HG03575 (cell line): ENCODE measurements at regions not wholly inside any gene's neighbourhood (a gene's known extent, or its start where the extent isn't known, plus 50 kb on each side); places are given as distances from the start of the nearest gene placed in this dataset.
"Not testable (repeated sequence)": the region's sequence is repeated elsewhere in the genome, so short reads cannot be mapped to it uniquely, and the experiment has no call there.

ENCODE experiments used
- ATAC-seq: cut with Tn5 transposase; IDR thresholded peaks from one replicate; pipeline ENCODE4 v1.9.1; 2021; ENCODE audit not compliant: unreplicated experiment, insufficient number of reproducible peaks, low FRiP score; ENCODE audit errors: extremely low read depth

DNA sequence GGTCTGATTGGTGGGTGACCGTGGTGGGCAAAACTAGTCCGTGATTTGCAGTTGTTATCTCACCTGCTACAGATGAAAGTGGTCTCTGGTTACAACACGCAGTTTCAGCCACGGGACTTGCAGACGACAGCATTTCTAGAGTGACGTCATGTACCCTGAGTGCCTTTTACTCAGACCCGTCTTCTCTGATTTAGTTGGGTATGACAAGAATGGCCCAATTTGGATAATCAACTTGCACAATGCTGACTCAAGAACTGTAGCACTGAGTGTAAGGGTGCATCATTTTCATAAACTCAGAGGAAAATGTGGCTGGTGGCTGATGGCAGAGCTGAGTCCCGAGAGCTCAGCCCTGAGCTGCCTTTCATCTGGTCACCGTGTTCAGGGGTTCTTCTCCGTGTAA is 281.4 kb upstream of the FRG1 start:
- ATAC-seq, result no peak

DNA sequence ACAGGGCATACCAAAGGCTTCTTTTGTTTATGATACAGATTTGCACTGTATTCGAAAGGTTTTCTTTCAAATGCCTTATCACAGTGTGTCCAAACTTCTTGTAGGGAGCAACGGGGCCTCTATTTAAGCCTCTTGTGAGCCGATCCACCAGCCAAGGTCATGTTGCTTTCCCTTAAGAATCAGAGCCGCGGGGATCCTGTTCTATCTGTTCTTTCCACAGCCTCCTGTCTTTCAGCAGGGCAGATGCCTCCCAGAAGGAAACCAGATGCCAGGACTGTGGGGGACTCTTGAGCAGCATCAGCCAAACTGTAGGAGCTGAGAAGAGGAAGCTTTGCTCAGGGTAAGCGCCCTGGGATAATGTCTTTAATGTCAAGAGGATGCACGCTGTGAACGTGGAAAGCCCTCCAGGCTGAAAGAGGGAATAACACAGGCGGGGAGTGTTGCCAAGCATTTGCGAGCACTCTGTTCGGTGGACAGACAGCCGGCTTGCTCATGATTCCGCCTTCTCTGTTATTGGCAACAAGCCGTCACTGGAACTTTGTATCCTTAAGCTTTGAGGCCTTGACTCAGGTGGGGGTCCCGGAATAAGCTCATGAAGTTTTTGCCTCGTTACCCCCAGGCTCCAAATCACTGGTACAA is 279.8 kb upstream of the FRG1 start:
- ATAC-seq, result no peak

DNA sequence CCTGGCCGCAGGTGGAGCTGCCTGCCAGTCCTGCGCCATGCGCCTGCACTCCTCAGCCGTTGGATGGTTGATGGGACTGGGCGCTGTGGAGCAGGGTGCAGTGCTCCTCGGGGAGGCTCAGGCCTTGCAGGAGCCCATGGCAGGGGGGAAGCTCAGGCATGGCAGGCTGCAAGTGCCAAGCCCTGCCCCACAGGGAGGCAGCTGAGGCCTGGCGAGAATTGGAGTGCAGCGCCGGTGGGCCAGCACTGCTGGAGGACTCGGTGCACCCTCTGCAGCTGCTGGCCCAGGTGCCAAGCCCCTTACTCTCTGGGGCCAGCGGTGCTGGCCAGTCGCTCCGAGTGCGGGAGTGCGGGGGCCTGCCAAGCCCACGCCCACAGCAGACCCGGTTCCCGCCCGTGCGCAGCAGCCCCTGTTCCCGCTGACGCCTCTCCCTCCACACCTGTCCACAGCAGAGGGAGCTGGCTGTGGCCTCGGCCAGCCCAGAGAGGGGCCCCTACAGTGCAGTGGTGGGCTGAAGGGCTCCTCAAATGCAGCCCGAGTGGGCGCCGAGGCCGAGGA is 275.9 kb upstream of the FRG1 start:
- ATAC-seq, result no peak

DNA sequence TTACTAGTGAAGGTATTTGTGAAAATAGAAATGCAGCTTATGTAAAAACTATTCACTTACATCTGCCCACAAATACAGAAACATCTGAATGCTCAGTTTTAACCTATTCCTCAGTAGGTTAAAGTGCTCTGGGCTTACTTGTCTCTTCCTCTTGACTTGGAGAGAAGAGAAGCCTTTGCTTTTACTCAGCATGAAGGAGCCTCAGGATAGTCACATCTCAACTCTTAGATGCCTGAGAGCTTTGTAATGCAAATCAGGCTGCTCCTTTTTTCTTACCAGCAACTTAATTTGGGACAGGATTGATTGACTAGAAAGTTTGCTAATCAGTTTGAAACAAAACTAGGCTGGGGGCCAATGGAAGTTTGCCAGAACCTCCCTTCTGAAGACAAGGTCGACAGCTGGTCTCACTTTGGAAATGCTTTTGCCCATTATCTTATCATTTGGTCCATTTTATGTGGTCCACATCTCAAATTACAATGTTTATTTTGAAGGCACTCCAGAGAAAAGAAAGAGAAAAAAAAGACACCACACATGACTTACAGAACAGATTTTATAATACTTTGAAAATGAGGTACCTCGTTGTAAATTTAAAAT is 274.9 kb upstream of the FRG1 start:
- ATAC-seq, result not testable (repeated sequence)

DNA sequence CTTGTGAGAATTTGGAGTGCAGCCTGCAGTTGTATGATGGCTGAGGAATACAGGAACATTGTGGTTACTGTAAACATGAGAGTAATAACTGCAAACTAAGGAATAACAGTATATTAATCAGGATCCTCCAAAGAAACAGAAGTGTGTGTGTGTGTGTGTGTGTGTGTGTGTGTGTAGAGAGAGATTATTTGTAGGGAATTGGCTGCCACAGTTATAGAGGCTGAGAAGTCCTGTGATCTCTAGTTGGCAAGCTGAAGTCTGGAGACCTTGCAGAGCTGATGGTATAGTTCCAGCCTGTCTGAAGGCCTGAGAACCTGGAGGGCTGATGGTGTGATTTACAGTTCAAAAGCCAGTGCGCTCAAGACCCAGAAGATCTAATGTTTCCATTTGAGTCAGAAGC is 273.3 kb upstream of the FRG1 start:
- ATAC-seq, result not testable (repeated sequence)

DNA sequence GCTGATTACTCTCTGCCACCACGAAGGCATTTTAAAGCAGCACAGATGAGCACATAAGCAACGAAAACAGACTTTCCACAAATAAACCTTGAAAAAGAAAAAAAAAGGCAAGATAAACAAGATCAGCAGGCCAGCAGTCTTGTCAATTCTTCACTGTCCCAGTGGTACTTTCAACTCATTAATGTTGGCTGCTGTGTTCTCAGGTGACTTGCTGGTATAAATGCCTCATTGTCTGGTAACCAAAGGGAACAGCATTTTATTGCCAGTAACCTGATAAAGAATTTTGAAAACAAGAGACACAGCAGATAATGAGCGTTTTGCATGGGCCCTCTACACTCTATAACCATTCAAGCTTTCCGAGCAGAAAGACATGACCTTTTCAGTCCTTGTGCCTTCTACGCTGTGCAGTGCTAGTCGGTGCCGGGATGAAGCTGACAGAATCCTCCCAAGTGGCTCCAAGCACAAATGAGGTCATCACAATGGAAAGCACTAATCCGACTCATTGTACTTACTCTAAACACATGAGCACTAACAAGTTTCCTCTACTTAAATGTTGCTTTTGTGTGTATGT is 242.9 kb upstream of the FRG1 start:
- not testable (repeated sequence) for ATAC-seq

DNA sequence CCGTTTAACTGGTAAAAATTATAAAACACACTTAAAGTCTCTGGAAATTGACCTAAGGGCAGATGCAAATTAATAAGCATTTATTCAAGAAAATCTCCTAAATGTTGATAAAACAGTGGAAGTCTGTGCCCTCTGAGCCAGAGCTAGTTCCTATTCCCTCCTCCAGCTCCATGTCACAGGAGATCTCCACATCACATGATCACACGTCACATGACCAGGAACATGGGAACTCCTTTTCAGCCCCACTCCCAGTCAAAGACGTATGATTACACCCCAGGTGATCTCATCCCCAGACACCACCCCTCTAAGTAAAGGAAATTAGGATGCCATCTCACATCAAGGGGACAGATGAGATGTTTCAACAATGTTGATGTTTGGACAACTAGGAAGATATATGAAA is 237.7 kb upstream of the FRG1 start:
- ATAC-seq, result not testable (repeated sequence)

DNA sequence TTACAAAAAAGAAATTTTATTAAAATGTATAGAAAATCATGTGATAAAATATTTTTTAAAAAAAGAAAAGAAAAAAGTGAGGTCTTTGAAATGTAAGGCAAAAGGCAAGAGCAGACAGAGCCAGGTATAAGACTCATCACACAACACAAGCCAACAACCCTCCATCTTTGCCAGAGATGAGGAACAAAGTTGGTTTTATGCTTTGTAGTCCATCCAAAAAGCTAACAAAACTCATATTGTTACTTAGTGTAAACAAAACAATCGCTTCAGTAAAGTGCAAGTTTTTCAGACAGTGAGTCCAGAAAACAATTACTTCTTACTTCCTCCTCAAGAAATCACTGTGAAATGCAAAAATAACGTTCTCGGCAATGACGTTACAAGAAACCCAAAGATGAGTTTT is 233.9 kb upstream of the FRG1 start:
- not testable (repeated sequence) for ATAC-seq

DNA sequence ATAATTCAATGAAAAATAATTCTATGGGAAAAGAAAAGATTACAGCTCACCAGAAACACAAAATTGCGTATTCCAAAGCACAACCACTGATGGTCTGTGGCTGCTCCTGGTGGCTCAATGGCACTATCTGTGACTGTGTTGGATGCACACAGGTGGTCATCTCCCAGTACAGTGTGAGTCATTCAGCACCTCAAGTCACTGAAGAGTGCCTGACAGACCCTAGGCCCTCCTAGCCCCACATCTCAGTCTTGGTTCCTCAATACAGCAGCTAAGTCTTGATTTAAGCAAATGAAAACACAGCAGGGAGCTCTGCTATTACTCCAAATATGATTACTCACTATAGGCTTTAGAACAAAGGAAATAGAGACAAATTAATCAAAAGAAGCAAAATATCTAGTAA is 233.4 kb upstream of the FRG1 start:
- ATAC-seq, result not testable (repeated sequence)

DNA sequence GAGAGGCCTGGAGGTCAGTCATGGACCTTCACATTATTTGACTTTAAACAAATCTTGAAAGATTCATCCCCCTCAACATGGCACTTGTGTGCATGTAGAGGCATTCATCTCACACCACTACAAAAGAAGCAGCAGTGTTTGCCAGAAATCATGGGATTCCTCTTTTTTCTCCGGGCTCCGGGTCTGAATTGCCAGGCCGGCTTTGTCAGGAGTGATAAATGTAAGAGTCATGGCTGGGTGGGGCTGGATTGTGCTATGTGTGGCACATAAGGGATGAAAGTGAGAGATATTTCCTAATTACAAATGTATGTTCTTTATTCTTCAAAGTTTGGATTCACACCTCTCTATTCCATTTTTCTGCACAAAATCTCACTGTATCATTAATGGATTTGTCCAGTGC is 228.7 kb upstream of the FRG1 start:
- not testable (repeated sequence) for ATAC-seq

DNA sequence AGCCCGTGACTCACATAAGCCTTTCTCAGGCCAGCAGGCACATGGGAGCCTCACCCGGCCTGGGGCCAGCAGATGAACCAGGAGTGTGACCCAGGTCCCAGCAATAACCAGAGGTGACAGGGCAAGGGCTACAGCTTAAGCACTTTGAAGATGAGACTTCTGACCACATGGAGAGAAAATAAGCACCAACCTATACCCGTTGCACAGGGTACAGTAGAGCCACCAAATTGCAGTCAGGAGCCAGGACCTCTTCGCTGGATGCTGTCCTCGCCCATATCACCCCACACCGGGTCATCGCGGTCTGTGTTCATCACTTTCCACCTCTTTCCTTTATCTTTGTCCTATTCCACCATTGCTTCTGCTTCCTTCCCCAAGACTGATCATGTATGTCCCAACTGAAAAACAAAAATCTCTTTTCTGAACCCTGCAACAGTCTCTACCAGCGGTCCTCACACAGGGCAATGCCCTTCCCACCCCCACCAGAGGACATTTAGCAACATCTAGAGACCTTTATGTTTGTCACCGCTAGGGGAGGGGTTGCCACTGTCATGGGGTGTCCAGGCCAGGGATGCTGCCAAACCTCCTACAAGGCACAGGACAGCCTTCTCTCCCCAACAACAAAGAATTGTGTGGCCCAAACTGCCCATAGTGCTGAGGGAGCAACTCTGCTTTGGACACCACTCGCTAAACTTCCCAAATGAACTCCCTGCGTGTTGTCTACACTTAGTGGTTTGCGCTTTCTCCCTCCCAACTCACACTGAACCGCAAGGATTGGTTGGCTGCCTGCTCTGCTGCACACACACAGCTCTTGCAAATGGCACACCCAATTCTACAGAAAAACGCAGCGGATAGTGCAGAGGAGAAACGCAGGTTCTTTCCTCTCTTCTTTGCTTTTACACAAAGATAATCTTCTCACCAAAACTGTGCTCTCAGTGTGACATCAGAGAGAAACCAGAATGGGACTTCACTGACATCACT is 219.4 kb upstream of the FRG1 start:
- not testable (repeated sequence) for ATAC-seq

DNA sequence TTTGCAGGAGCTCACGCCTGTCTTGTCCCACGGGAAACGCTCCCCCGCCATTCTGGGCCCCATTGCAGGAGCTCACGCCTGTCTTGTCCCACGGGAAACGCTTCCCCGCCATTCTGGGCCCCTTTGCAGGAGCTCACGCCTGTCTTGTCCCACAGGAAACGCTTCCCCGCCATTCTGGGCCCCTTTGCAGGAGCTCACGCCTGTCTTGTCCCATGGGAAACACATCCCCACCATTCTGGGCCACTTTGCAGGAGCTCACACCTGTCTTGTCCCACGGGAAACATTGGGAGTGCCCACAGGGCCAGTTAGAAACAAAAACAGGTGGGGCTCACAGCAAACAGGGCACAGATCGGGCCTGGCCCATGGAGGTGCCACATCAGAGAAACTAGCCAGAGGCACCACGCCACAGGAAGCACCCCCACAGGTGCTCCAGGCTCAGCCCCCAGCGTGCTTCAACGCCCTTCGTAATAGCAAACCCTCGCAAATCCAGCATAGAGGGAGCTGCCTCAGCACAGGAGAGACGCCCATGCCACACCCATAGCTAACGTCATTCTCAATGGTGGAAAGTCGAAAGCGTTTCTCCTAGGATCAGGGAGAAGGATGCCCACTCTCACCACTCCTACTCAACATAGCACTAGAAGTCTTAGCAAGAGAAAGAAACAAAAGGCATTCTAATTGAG is 218.2 kb upstream of the FRG1 start:
- ATAC-seq, result not testable (repeated sequence)

DNA sequence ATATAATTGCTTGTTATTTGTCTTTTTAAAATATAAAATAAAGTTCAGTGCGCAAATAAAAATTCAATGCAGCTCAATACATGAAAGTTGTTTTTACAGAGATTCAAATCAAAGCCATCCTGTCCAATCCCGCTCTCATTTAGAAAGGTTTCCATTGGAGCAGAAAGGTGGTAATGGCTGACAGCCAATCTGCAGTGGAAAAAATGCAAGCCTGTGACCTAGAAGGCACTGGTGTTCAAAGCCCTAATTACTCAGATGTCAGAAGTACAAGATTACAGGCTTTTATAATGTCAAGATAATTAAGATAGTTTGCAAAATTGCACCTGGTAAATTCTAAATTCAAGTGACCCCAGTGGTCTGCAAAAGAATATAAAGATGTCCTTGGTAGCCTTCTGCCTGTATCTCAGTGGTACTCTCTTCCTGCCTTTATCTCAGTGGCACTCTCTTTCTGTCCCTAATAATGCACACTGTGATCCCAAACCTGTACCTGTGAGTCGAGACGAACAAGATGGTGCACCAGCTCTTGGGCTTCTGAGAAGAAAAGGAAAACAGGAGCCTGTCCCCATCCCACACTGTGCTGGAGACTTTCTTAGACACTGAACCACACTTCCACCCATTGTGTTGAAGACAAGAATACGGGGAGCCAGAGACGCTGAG is 212.6 kb upstream of the FRG1 start:
- not testable (repeated sequence) for ATAC-seq

DNA sequence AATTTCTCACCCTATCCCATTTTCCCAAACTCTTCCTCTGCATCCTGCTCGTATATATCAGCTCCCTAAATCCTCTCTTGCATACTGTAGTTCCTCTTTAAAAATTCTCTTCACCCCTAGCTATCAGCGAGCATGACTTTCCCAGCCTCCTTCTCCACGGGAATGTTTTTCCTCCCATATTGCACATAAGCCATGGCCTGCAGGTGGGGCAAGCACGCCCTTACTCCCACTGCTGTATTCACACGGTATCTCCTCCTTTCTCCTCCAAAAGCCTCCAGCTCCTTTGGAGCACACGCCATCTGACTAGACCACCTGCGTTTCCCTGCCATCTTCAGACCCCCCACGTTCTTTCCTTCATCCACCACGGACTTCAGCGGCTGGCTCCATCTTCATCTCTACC is 208.7 kb upstream of the FRG1 start:
- ATAC-seq, result not testable (repeated sequence)

DNA sequence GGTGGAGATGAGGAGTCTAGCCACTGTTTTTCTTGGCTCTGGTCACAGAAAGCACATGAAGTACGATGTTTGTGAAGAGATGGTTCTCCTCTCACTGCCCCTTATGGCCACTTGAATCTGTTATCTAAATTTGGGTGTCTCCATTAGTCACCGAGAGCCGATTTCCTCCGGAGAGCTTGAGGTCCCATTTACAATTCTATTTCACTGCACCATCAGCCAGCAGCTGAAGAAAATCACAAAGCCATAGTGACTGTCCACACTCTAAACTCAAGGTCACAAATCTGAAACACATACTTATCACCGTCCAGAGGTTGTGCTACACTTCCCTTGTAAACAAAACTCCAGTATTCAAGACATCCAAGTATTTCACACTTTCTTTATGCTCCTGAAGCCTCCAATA is 207.2 kb upstream of the FRG1 start:
- ATAC-seq, result not testable (repeated sequence)

DNA sequence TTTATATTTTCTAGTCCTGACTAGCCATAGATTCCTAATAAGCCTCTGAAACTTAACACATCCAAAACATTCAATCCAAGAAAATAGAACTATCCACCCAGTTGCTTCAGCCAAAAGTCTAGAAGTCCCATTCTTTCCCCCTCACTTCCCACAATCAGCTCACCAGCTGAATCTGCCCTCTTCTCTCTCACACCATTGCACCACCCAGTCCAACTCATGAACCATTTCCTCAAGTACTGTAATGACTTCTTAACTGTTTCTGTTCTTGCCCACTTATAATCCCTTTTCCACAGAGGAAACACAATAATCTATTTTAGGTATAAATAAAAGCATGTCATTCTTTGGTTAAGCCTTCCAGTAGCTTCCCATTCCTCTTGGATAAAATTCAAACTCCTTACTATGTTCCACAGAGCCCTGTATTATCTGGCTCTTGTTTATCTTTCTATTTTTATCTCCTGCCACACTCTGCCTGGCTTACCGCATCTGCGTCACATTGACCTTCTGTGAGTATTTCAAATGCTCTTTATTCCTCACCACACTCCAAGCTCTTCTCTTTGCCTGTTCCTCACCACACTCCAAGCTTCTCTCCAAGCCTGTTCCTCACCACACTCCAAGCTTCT is 205.9 kb upstream of the FRG1 start:
- ATAC-seq, result not testable (repeated sequence)

DNA sequence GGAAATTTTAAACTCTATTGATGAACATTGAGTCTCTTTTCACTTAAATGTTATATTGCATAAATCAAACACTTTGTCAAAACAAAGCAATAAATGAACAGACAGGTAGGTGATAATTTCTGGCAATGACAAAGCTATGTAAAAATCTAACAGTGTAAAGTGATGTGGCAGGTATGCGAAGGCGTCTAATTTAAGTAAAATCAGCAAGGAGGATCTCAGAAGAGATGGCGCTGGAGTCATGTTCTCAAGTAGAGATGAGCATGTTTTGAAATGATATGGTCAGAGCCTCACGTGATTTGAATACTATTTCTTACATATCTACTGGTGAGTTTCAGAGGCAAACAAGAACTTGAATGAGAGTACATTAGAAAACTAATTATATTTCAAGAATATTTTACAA is 204.0 kb upstream of the FRG1 start:
- ATAC-seq, result not testable (repeated sequence)

DNA sequence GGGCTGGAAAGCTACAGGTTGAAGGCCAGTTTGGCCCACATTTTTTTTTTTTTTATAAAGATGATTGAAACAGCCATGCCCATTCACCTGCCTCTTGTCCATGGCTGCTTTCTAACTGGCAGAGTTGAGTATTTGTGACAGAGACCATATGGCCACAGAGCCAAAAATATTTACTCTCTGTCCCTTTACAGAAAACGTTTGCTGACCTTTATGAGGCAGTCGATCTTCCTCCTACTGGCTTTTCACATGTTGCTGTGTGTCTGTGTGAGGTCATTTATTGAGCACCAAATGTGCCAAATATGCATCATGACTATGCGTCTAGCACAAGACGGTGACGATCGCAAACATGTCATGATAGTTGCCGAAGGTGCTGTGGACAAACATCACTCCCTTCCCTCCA is 200.6 kb upstream of the FRG1 start:
- ATAC-seq, result not testable (repeated sequence)
